ENCODE measurements at regions not wholly inside any gene's neighbourhood (a gene's known extent, or its start where the extent isn't known, plus 50 kb on each side); places are given as distances from the start of the nearest gene placed in this dataset.

GRCh38 chr3:5290915-5291314, 103.4 kb downstream of the EDEM1 start:
- Histone ChIP-seq H3K4me2 (ENCODE audit: low read depth, low read length) (no peak overlapping the region), H3K9ac (ENCODE audit: insufficient read depth, low read depth, low read length) (no peak overlapping the region), H3K4me1 (ENCODE audit: insufficient read depth, low read length) (no peaks in the 10 kb centered on the region), H3K27ac (ENCODE audit: extremely low read length, insufficient read depth, low read length) (no peak overlapping the region), H4K20me1 (ENCODE audit: insufficient read depth, low read length) (no peaks in the 10 kb centered on the region), H3K27me3 (ENCODE audit: control insufficient read depth in 1 of 2, insufficient read depth in 2 of 2, low read length in 2 of 2) (no peaks in the 10 kb centered on the region; a peak in 1 of 5 replicates), H3K36me3 (replicated peaks in 1 of 2; ENCODE audit: control insufficient read depth in 1 of 2, insufficient read depth in 2 of 2, low read length in 2 of 2) (no peaks in the 10 kb centered on the region), H3K4me3 (replicated peaks in 1 of 3; ENCODE audit: insufficient read depth in 1 of 3, low read depth in 2 of 3, low read length in 3 of 3) (no peak overlapping the region), H2AFZ (ENCODE audit: low read length) (no peak overlapping the region), H3K9me3 (ENCODE audit: low read length) (peaks cover 3% of the 10 kb centered on the region; the same call in 1 of the 2 replicates), H3K79me2 (ENCODE audit: insufficient read depth, low read length) (no peaks in the 10 kb centered on the region)
- intact Hi-C loops (cut with micrococcal nuclease; ENCODE audit: unreplicated experiment): no loop called here
- POLR2A ChIA-PET: no interaction called here
- DNase-seq (ENCODE audit: low spot score) (no peak), ATAC-seq (no peak), FAIRE-seq (no peak)
- in situ Hi-C loops (cut with HindIII; ENCODE audit: extremely low pct_ligation_motif_present, low pct_unique_long_range_greater_than_20kb): no loop called here
- 28% methylated on average over 3 of the region's 3 CpGs for WGBS (ENCODE audit: low lambda C conversion rate)
- CTCF ChIA-PET (ENCODE audit: low intra/inter-chr PET ratio, low total read pairs): no interaction called here
- BruUV-seq (replicated peaks): no TSS peak
- TF ChIP-seq SIN3B (IDR thresholded peaks at IDR 0.05; ENCODE audit: low read length): no peak
- TF ChIP-seq FIP1L1 (IDR thresholded peaks at IDR 0.05; ENCODE audit: borderline replicate concordance, insufficient read depth, low read depth, low read length): no peak
- no peak for TF ChIP-seq ZSCAN5A (CRISPR knock-in tag; IDR thresholded peaks at IDR 0.05; ENCODE audit: borderline replicate concordance)
- TF ChIP-seq, protein P1, sequence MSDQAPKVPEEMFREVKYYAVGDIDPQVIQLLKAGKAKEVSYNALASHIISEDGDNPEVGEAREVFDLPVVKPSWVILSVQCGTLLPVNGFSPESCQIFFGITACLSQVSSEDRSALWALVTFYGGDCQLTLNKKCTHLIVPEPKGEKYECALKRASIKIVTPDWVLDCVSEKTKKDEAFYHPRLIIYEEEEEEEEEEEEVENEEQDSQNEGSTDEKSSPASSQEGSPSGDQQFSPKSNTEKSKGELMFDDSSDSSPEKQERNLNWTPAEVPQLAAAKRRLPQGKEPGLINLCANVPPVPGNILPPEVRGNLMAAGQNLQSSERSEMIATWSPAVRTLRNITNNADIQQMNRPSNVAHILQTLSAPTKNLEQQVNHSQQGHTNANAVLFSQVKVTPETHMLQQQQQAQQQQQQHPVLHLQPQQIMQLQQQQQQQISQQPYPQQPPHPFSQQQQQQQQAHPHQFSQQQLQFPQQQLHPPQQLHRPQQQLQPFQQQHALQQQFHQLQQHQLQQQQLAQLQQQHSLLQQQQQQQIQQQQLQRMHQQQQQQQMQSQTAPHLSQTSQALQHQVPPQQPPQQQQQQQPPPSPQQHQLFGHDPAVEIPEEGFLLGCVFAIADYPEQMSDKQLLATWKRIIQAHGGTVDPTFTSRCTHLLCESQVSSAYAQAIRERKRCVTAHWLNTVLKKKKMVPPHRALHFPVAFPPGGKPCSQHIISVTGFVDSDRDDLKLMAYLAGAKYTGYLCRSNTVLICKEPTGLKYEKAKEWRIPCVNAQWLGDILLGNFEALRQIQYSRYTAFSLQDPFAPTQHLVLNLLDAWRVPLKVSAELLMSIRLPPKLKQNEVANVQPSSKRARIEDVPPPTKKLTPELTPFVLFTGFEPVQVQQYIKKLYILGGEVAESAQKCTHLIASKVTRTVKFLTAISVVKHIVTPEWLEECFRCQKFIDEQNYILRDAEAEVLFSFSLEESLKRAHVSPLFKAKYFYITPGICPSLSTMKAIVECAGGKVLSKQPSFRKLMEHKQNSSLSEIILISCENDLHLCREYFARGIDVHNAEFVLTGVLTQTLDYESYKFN (CRISPR knock-in tag; conservative IDR thresholded peaks at IDR 0.05): no peak
- TF ChIP-seq ERF (CRISPR knock-in tag; IDR thresholded peaks at IDR 0.05): no peak
- no peak for TF ChIP-seq ZNF354B (CRISPR knock-in tag; IDR thresholded peaks at IDR 0.05)
- TF ChIP-seq ZSCAN25 (CRISPR knock-in tag; IDR thresholded peaks at IDR 0.05): no peak
- TF ChIP-seq THAP7 (CRISPR knock-in tag; IDR thresholded peaks at IDR 0.05): no peak
- no peak for TF ChIP-seq TBX2 (CRISPR knock-in tag; IDR thresholded peaks at IDR 0.05; ENCODE audit: borderline replicate concordance)
- no peak for TF ChIP-seq HHEX (CRISPR knock-in tag; IDR thresholded peaks at IDR 0.05)
- no peak for TF ChIP-seq TP53 (CRISPR knock-in tag; conservative IDR thresholded peaks at IDR 0.05)
- no peak for TF ChIP-seq PBX3 (CRISPR knock-in tag; IDR thresholded peaks at IDR 0.05; ENCODE audit: borderline replicate concordance)
- TF ChIP-seq U2AF2 (IDR thresholded peaks at IDR 0.05; ENCODE audit: low read depth, low read length): no peak
- TF ChIP-seq, protein P2, sequence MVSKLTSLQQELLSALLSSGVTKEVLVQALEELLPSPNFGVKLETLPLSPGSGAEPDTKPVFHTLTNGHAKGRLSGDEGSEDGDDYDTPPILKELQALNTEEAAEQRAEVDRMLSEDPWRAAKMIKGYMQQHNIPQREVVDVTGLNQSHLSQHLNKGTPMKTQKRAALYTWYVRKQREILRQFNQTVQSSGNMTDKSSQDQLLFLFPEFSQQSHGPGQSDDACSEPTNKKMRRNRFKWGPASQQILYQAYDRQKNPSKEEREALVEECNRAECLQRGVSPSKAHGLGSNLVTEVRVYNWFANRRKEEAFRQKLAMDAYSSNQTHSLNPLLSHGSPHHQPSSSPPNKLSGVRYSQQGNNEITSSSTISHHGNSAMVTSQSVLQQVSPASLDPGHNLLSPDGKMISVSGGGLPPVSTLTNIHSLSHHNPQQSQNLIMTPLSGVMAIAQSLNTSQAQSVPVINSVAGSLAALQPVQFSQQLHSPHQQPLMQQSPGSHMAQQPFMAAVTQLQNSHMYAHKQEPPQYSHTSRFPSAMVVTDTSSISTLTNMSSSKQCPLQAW (CRISPR knock-in tag; IDR thresholded peaks at IDR 0.05): no peak
- no peak for TF ChIP-seq GZF1 (CRISPR knock-in tag; IDR thresholded peaks at IDR 0.05)
- no peak for TF ChIP-seq ZNF598 (CRISPR knock-in tag; IDR thresholded peaks at IDR 0.05; ENCODE audit: borderline replicate concordance)
- no peak for TF ChIP-seq CCAR2 (optimal IDR thresholded peaks at IDR 0.05; ENCODE audit: low read depth, low read length)
- no peak for TF ChIP-seq REL (CRISPR knock-in tag; conservative IDR thresholded peaks at IDR 0.05)
